IgD-negative memory B cell (primary cell): ENCODE measurements at regions not wholly inside any gene's neighbourhood (a gene's known extent, or its start where the extent isn't known, plus 50 kb on each side); places are given as distances from the start of the nearest gene placed in this dataset.
"Not testable (repeated sequence)": the region's sequence is repeated elsewhere in the genome, so short reads cannot be mapped to it uniquely, and the experiment has no call there.

Experiments used
- H3K27ac Mint-ChIP-seq, 3 donors: one replicate each; pipeline ENCODE4 v1.8.0; 2020 to 2022; ENCODE audit warnings: mild to moderate bottlenecking in 3 of 3, mixed read lengths in 3 of 3, moderate library complexity in 1 of 3
- H3K27me3 Mint-ChIP-seq: one replicate; pipeline ENCODE4 v1.8.0; 2021; ENCODE audit warnings: mixed read lengths
- H3K36me3 Mint-ChIP-seq: one replicate; pipeline ENCODE4 v1.8.0; 2020; ENCODE audit warnings: mild to moderate bottlenecking, mixed read lengths
- H3K4me1 Mint-ChIP-seq, 3 donors: one replicate each; pipeline ENCODE4 v1.8.0; 2020 to 2022; ENCODE audit warnings: mixed read lengths in 3 of 3, mild to moderate bottlenecking in 1 of 3
- H3K4me3 Mint-ChIP-seq, 4 donors: one replicate each; pipeline ENCODE4 v1.8.0; 2020 to 2022; ENCODE audit warnings: mild to moderate bottlenecking in 4 of 4, mixed read lengths in 4 of 4, moderate library complexity in 3 of 4
- H3K9me3 Mint-ChIP-seq, 3 donors: one replicate each; pipeline ENCODE4 v1.8.0; 2020 to 2021; ENCODE audit warnings: mixed read lengths in 3 of 3, mild to moderate bottlenecking in 1 of 3

DNA sequence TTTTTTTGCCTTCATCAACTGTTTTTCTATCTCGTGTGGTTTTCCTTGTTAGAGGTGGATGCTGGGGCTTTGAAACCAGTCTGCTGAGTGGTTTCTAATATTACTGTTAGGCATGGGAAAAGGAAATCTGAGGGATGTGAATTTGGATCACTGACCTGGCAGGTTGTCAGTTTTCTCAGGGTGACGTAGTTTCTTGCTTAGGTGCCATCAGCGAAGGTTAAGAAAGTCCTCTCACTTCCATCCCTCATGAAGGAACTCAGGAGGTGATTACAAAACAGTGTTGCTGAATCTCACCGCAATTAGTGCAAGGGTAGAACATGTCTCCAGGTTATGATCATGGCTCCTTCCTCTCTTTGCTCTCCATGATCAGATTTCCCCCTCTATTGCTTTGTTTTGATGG lies 135.9 kb downstream of the SOX4 start:
- no peaks in the 10 kb centered on the region for H3K9me3 Mint-ChIP-seq
- no peaks in the 10 kb centered on the region for H3K4me1 Mint-ChIP-seq
- no peaks in the 10 kb centered on the region for H3K27me3 Mint-ChIP-seq
- H3K36me3 Mint-ChIP-seq, result peaks cover 3% of the 10 kb centered on the region
- H3K27ac Mint-ChIP-seq, result no peak overlapping the region
- no peak overlapping the region for H3K4me3 Mint-ChIP-seq

DNA sequence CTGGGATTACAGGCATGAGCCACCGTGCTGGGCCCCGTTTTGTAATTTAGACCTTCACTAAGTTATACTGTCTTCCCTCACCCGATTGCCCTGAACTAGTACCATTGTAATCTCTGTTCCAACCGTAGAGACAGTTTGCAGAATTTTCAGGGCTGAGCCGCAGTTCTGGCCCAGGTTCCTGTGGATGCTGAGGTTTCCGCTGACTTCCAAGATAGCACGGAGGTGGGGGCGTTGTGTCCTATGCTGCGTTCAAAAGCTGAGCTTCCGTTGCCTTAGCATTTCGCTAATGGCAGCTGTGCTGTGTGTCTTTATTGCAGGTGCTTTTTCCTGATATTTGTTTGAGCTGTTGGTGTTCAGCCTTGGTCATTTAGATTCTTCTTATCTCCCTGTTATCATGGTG lies 137.0 kb downstream of the SOX4 start:
- peaks cover 3% of the 10 kb centered on the region for H3K36me3 Mint-ChIP-seq
- no peaks in the 10 kb centered on the region for H3K9me3 Mint-ChIP-seq
- no peaks in the 10 kb centered on the region for H3K4me1 Mint-ChIP-seq
- H3K4me3 Mint-ChIP-seq, result no peak overlapping the region
- no peak overlapping the region for H3K27ac Mint-ChIP-seq
- H3K27me3 Mint-ChIP-seq, result no peaks in the 10 kb centered on the region

DNA sequence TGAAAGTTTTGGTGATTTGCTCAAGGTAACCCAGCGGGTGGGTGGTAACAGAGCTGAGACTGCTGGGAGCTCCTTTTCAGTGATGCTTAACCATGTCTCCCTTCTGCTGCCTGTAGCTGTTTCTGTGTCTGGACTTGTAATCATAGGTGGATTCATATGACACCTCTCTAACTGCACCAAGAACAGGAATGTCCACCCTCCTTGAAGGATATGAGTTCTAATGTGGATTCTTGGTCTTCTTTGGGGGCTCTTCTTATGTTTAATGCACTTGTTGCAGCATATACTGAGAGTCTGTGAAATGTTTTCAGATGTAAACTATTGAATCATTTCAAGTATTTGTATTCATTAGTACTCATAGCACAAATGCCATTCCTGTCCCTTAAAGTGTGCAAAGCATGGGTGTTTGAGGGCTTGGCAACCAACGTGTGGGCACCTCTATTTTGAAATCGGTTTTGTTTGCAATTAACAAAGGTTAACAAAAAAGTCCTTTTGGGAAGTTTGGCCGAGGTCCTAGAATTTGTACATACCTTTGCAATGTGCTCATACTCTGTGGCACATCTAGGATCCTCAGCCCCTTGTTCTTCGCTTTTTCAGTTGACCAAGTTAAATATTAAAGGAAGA lies 138.0 kb downstream of the SOX4 start:
- Mint-ChIP-seq H3K9me3 (no peaks in the 10 kb centered on the region), H3K36me3 (peaks cover 3% of the 10 kb centered on the region), H3K4me3 (no peak overlapping the region), H3K4me1 (no peaks in the 10 kb centered on the region), H3K27me3 (no peaks in the 10 kb centered on the region), H3K27ac (no peak overlapping the region)

DNA sequence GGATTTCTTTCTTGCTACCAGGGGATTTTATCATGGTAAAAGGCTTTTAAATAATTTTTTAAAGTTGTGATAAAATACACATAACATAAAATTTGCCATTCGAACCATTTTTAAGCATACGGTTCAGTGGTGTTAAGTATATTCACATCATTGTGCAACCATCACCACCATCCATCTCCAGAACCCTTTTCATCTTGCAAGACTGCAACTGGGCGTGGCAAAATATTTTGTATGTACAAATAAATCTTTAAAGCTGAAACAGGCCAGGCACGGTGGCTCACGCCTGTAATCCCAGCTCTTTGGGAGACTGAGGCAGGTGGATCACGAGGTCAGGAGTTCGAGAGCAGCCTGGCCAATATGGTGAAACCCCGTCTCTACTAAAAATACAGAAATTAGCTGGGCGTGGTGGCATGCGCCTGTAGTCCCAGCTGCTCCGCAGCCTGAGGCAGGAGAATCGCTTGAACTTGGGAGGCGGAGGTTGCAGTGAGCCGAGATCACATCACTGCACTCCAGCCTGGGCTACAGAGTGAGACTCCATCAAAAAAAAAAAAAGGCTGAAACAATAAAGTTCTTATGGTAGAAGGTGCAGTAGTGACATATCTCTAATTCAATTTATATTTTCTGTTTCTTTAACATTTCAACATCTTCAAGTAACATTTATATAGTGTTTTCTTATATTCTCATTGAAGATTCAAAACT lies 138.6 kb downstream of the SOX4 start:
- not testable (repeated sequence) for H3K4me3 Mint-ChIP-seq, H3K27ac Mint-ChIP-seq, H3K27me3 Mint-ChIP-seq, H3K36me3 Mint-ChIP-seq, H3K9me3 Mint-ChIP-seq, H3K4me1 Mint-ChIP-seq

DNA sequence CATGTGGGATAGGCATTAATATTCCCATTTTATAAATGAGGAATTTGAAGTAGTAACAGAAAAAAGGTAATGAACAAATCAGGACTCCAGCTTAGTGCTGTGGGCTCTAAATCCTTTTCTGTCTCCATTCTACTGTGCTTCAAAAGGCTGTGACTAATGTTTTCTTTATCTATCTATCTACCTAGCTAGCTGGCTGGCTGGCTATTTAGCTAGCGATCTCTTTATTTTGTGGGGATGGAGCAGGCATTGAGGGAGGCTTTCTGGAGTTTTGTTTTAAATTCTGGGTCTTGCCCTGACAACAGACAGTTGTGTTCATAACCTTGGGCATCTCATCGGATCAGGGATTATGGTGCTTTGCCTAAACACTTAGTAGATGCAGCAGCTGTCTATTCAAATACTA lies 139.2 kb downstream of the SOX4 start:
- no peaks in the 10 kb centered on the region for H3K27me3 Mint-ChIP-seq
- no peak overlapping the region for H3K27ac Mint-ChIP-seq
- no peak overlapping the region for H3K4me3 Mint-ChIP-seq
- no peaks in the 10 kb centered on the region for H3K9me3 Mint-ChIP-seq
- peaks cover 3% of the 10 kb centered on the region for H3K36me3 Mint-ChIP-seq
- no peaks in the 10 kb centered on the region for H3K4me1 Mint-ChIP-seq

DNA sequence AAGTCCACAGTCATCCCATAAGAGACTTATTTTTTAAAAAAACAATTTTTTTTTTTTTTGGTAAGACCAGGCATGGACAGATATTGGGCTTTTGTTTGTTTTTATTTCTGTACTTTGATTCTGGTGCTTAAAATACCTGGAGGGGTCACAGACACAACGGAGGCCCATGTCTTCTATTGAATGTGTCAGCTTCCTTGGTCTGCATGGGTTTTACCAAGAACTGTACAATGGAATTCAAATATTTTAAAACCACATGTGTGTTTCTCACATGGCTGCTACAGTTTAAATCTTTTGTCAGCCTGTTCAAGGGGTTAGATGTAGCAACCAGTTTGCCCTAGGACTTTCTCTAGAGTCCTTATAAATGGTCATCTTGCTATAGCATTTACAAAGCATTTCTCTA lies 139.8 kb downstream of the SOX4 start:
- Mint-ChIP-seq H3K27ac (no peak overlapping the region), H3K9me3 (no peaks in the 10 kb centered on the region), H3K36me3 (peaks cover 3% of the 10 kb centered on the region), H3K4me3 (no peak overlapping the region), H3K27me3 (no peaks in the 10 kb centered on the region), H3K4me1 (no peaks in the 10 kb centered on the region)

DNA sequence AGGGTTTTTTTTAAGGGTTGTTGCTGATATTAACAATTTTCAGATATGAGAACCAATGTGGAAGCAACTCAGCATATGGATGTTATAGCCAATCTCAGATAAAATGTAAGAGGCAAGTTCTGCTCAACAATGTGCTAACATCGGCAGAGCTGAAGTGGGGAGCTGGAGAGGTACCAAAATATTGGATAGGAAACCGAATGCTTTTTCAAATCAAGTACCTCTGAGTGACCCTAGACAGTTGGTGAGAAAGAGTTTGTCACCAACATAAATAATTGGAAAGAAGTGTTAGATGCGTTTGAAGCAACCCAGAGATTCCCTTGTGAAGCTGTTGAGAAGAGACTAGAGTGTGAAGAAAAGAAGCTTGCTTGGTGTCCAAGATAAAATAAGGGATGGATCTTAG lies 140.7 kb downstream of the SOX4 start:
- Mint-ChIP-seq H3K27me3 (no peaks in the 10 kb centered on the region), H3K36me3 (peaks cover 3% of the 10 kb centered on the region), H3K27ac (no peak overlapping the region), H3K4me1 (no peaks in the 10 kb centered on the region), H3K9me3 (no peaks in the 10 kb centered on the region), H3K4me3 (no peak overlapping the region)

DNA sequence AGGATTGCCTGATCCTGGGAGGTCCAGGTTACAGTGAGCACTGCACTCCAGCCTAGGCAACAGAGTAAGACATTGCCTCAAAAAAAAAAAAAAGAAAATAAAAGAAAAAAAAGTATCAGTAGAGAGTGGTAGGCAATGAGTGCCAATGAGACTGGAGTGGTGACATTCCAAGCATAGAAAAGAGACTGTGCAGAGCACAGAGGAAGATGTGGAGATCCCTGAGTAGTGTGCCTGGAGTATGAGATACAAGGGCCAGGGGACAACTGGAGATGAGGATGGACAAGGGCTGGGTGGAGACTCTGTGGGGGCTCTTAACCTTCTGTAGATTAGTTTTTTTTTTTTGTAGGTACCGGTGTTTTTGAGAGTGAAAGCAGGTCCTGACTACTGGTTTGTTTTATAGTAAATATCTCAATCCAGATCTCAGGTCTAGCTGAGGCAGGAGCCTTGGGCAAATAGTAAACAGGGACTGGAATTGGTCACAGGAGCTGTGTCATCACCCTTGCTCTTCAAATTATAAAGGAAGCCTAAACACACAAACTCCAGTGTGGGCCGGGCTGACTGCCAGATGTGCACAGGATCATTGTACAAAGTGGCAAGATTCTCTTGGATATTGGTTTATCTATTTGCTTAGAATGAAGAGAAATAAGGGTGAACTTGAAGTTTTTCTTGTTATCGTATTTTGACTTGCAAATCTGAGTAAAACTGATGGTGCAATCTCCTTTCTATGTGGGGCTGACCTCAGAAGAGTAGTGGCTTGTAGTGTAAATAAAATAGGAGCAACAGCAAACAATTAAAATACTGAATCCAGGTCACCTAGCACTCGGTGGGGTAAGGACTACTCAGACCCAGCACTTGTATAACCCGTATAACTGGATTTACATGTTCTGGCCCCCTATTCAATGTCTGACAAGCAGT lies 144.9 kb downstream of the SOX4 start:
- Mint-ChIP-seq H3K27me3 (no peaks in the 10 kb centered on the region), H3K36me3 (no peaks in the 10 kb centered on the region), H3K4me1 (no peaks in the 10 kb centered on the region), H3K4me3 (no peak overlapping the region), H3K27ac (no peak overlapping the region), H3K9me3 (no peaks in the 10 kb centered on the region)

DNA sequence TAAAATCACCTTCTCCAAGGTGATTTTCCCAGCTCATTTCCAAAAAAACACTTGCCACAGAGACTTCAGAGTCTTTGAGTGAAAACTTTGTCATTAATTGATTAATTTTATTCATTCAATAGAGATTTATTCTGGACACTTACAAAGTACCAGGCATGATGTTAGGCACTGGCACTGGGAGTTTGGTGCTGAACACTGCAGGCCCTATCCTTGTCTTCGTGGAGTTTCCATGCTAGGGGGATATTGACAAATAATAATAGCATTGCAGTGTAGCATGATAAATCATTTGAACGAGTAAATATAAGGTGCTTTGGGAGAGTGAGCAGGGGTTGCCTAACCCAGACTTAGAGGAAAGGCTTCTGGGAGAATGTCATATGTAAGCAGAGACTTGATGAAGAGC lies 145.7 kb downstream of the SOX4 start:
- no peak overlapping the region for H3K27ac Mint-ChIP-seq
- H3K4me3 Mint-ChIP-seq, result no peak overlapping the region
- no peaks in the 10 kb centered on the region for H3K9me3 Mint-ChIP-seq
- H3K36me3 Mint-ChIP-seq, result no peaks in the 10 kb centered on the region
- no peaks in the 10 kb centered on the region for H3K27me3 Mint-ChIP-seq
- no peaks in the 10 kb centered on the region for H3K4me1 Mint-ChIP-seq

DNA sequence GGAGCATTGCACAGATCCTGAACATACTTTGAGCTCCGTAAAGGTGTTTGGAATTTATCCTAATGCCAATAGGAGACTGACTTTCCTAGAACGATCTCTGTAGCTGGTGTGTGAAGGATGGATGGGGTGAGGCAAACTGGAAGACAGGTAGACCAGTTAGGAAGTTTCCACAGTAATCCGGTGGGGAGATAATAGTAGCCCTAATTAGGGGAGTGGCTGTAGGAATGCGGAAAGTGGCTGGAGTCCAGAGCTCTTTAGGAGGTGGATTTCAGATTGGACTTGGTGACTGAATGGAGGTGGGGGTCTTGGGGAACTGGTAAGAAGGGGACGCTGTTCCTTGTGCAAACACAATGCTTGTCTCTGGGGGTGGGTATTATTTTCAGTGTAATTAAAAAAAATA lies 146.3 kb downstream of the SOX4 start:
- no peak overlapping the region for H3K4me3 Mint-ChIP-seq
- no peaks in the 10 kb centered on the region for H3K9me3 Mint-ChIP-seq
- H3K36me3 Mint-ChIP-seq, result no peaks in the 10 kb centered on the region
- no peak overlapping the region for H3K27ac Mint-ChIP-seq
- H3K27me3 Mint-ChIP-seq, result no peaks in the 10 kb centered on the region
- no peaks in the 10 kb centered on the region for H3K4me1 Mint-ChIP-seq

DNA sequence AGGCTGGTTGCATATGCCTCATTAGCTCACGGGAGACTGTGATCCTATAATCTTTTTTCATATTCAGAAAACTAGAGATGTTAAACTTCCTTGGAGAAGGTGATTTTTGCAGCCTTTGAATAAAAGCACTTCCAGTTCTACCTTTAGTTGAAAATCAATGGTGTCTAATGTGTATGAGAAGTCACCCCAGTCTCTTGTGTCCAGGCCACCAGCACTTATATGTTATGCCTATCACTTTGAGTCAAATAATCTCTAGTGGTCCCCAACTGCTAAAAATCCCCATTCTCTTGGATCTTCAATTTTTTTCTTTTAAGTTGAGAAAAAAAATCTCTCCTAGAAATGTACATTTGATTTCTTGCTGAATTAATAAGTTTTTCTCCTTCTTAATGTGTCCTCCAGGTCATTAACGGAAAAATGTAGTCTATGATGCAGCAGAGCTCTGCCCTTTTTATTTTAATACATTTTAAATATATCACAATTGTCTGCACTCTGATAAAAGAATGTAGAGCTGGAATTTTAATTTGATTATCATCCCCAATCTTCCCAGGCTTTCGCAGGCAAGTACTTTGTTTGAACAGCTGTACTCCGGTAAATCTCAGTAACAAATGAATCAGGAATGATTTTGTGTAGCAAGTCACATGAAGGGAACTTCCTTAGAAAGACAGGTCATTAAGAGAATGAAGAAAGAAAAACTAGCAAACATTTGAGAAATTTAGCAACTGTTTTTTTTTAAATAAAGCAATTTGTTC lies 147.0 kb downstream of the SOX4 start:
- H3K27me3 Mint-ChIP-seq, result no peaks in the 10 kb centered on the region
- no peak overlapping the region for H3K27ac Mint-ChIP-seq
- H3K4me1 Mint-ChIP-seq, result no peaks in the 10 kb centered on the region
- H3K9me3 Mint-ChIP-seq, result no peaks in the 10 kb centered on the region
- H3K36me3 Mint-ChIP-seq, result no peaks in the 10 kb centered on the region
- no peak overlapping the region for H3K4me3 Mint-ChIP-seq

DNA sequence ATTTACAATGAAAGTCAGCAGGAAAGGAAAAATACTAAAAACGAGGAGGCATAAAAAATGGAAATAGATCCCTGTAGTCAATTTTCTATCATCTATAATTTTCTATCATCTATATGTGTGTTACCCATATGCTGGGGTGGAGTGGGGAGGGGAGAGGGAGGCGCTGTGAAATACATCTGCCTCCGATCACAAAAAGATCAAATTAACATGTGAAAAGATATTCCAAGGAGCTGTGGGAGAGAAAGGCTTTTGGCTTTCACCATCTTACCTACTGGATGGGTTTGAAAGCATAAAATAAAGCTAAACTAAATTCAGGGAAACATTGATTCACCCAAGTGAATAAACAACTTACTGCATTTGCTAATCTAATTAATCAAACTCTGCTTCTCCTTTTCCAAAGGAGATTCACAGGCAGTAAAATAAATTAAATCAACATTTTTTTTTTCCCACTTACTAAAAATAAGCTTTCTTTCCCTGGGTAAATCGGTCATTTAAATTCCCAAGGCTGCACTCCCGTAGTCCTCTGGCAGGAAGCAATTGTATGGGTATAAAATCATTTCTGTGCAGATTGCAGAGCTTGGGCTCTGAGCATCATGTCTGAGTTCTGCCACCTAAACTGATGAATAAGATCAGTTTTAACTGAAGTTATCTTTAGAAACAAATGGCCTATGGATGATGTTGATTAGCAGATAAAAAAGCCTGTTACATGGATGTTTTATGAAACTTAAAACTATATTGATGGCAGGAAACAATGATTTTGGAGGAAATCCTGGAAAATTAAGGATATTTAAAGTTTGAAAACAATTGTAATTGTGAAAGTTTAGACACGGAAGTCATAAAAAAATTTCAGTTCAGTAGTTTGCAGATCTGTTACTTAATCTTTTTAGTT lies 147.9 kb downstream of the SOX4 start:
- Mint-ChIP-seq H3K36me3 (no peaks in the 10 kb centered on the region), H3K4me1 (no peaks in the 10 kb centered on the region), H3K4me3 (no peak overlapping the region), H3K9me3 (no peaks in the 10 kb centered on the region), H3K27me3 (no peaks in the 10 kb centered on the region), H3K27ac (no peak overlapping the region)

DNA sequence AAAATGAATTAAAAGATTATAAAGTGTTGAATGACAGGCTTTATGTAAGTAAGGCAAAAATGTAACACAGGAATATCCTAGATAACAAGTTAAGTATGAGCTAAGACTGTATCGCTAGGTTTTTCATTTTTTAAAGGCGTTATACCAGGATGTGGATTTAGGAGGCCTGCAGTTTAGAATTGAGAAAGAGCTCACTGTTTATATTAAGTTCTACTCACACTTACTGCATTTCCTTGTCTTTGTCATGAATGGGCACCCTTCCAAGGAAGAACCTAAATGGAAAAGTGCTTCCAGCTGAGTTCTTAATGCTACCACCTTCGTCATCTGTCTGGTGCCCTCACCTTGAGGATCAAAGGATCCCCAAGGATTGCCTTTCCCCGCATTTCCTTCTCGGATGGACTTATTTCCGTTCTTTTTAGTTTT lies 148.7 kb downstream of the SOX4 start:
- no peaks in the 10 kb centered on the region for H3K36me3 Mint-ChIP-seq
- H3K4me3 Mint-ChIP-seq, result no peak overlapping the region
- no peaks in the 10 kb centered on the region for H3K9me3 Mint-ChIP-seq
- no peaks in the 10 kb centered on the region for H3K27me3 Mint-ChIP-seq
- no peaks in the 10 kb centered on the region for H3K4me1 Mint-ChIP-seq
- H3K27ac Mint-ChIP-seq, result no peak overlapping the region

DNA sequence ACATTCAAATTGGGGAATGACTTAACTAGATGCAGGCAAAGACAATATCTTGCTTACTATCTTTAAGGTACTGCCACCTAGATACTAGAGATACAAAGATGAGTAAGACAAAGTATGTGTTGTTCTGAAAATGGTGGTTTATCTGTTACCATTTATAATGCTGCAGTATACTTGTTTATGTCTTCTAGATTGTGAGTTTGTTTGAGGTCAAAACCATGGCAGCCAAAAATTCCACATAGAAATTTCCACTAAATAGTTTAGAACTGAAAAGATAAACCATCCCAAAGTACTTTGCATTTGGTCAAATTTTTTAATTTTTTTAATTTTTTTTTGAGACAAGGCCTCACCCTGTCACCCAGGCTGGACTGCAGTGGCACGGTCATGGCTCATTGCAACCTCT lies 150.8 kb downstream of the SOX4 start:
- no peaks in the 10 kb centered on the region for H3K27me3 Mint-ChIP-seq
- H3K27ac Mint-ChIP-seq, result no peak overlapping the region
- no peak overlapping the region for H3K4me3 Mint-ChIP-seq
- H3K36me3 Mint-ChIP-seq, result no peaks in the 10 kb centered on the region
- H3K4me1 Mint-ChIP-seq, result no peaks in the 10 kb centered on the region
- no peaks in the 10 kb centered on the region for H3K9me3 Mint-ChIP-seq
